Keratinocyte (primary cell): ENCODE measurements at regions not wholly inside any gene's neighbourhood (a gene's known extent, or its start where the extent isn't known, plus 50 kb on each side); places are given as distances from the start of the nearest gene placed in this dataset.

ENCODE experiments used
- CTCF ChIP-seq, 3 experiments: IDR thresholded peaks in 1 of 3; conservative IDR thresholded peaks in 1 of 3; optimal IDR thresholded peaks in 1 of 3; 2 replicates in 2 of 3; 3 replicates in 1 of 3; pipeline versions ENCODE3 to v1.5.1; 2011; ENCODE audit warnings: low read length in 3 of 3, mild to moderate bottlenecking in 3 of 3, moderate library complexity in 2 of 3, control low read depth in 1 of 3, inconsistent platforms in 1 of 3; ENCODE audit not compliant: insufficient read depth in 2 of 3; ENCODE audit errors: extremely low read depth in 1 of 3
- EZH2 ChIP-seq: IDR thresholded peaks from one replicate; pipeline ENCODE4 v1.6.1; 2012; ENCODE audit warnings: inconsistent platforms, mild to moderate bottlenecking, low read length, moderate library complexity

- TF ChIP-seq CTCF (optimal IDR thresholded peaks at IDR 0.05 in 1 of 3, IDR thresholded peaks at IDR 0.05 in 1 of 3, conservative IDR thresholded peaks at IDR 0.05 in 1 of 3; ENCODE audit: extremely low read depth in 1 of 3, insufficient read depth in 2 of 3, low read length in 3 of 3), result no peak
- TF ChIP-seq EZH2, result no peak
These were observed 65.3 kb upstream of the NTRK2 start for GRCh38 chr9:84604223-84604622.
